WTC11 (cell line): ENCODE measurements at regions not wholly inside any gene's neighbourhood (a gene's known extent, or its start where the extent isn't known, plus 50 kb on each side); places are given as distances from the start of the nearest gene placed in this dataset.

Experiments used
- ATAC-seq: fragments of 200-7000 bp; cut with Tn5 transposase; 2 replicates; pipeline ENCODE4 v1.10.0; 2021; ENCODE audit warnings: mild to moderate bottlenecking, moderate library complexity
- CTCF ChIA-PET: fragments of 300-600 bp; sonication (Branson Sonifier 250); formaldehyde crosslinking; loops from one replicate; lab custom pipeline; 2021; ENCODE audit warnings: antibody characterized with exemption; lab: Charles Lee
- POLR2A ChIA-PET: fragments of 350-600 bp; sonication (Branson Sonifier 250); formaldehyde crosslinking; loops from one replicate; lab custom pipeline; 2021; ENCODE audit warnings: antibody characterized with exemption; lab: Charles Lee
- DNase-seq: peaks from one replicate; pipeline ENCODE4 v3.0.0; 2021; ENCODE audit warnings: low spot score
- H3K27ac Mint-ChIP-seq: 2 replicates; pipeline ENCODE4 v1.8.0; 2021; ENCODE audit warnings: mixed read lengths
- H3K27me3 Mint-ChIP-seq: 2 replicates; pipeline ENCODE4 v1.8.0; 2021; ENCODE audit warnings: low read depth, mild to moderate bottlenecking, moderate library complexity, mixed read lengths
- H3K36me3 Mint-ChIP-seq: 2 replicates; pipeline ENCODE4 v1.8.0; 2021; ENCODE audit warnings: mixed read lengths
- H3K4me1 Mint-ChIP-seq: 2 replicates; pipeline ENCODE4 v1.8.0; 2022; ENCODE audit warnings: mixed read lengths
- H3K4me3 Mint-ChIP-seq: 2 replicates; pipeline ENCODE4 v1.8.0; 2021; ENCODE audit warnings: mild to moderate bottlenecking, moderate library complexity, mixed read lengths
- H3K9me3 Mint-ChIP-seq: 2 replicates; pipeline ENCODE4 v1.8.0; 2021; ENCODE audit warnings: mixed read lengths
- ARID4B ChIP-seq: sonication (generic); formaldehyde crosslinking; IDR thresholded peaks from 2 replicates; pipeline ENCODE4 v1.8.0; 2023; ENCODE audit warnings: missing genetic modification reagents, mild to moderate bottlenecking, borderline replicate concordance
- ATF1 ChIP-seq: sonication (generic); formaldehyde crosslinking; IDR thresholded peaks from 2 replicates; pipeline ENCODE4 v1.8.1; 2023; ENCODE audit warnings: mild to moderate bottlenecking, moderate library complexity, missing genetic modification reagents
- ATF6 ChIP-seq: sonication (generic); formaldehyde crosslinking; IDR thresholded peaks from 2 replicates; pipeline ENCODE4 v1.8.1; 2023; ENCODE audit warnings: mild to moderate bottlenecking, missing genetic modification reagents
- CREB1 ChIP-seq: sonication (generic); formaldehyde crosslinking; IDR thresholded peaks from 2 replicates; pipeline ENCODE4 v1.8.0; 2023; ENCODE audit warnings: mild to moderate bottlenecking, missing genetic modification reagents
- CTCF ChIP-seq: fragments of 200-600 bp; IDR thresholded peaks from 2 replicates; pipeline ENCODE4 v1.8.0; 2022; ENCODE audit warnings: antibody characterized with exemption
- FOXK1 ChIP-seq: sonication (generic); formaldehyde crosslinking; IDR thresholded peaks from 2 replicates; pipeline ENCODE4 v1.8.0; 2022; ENCODE audit warnings: mild to moderate bottlenecking, moderate library complexity, missing genetic modification reagents
- FOXP4 ChIP-seq: sonication (generic); formaldehyde crosslinking; IDR thresholded peaks from 2 replicates; pipeline ENCODE4 v1.8.0; 2022; ENCODE audit warnings: mild to moderate bottlenecking, missing genetic modification reagents
- HMGA2 ChIP-seq: fragments of 250-450 bp; sonication (Bioruptor Pico); IDR thresholded peaks from 2 replicates; pipeline ENCODE4 v1.4.0; 2021; ENCODE audit warnings: mild to moderate bottlenecking, moderate library complexity
- MLX ChIP-seq: sonication (generic); formaldehyde crosslinking; IDR thresholded peaks from 2 replicates; pipeline ENCODE4 v1.8.1; 2023; ENCODE audit warnings: mild to moderate bottlenecking, missing genetic modification reagents, moderate library complexity
- NR1H2 ChIP-seq: sonication (generic); formaldehyde crosslinking; IDR thresholded peaks from 2 replicates; pipeline ENCODE4 v1.9.0; 2021; ENCODE audit warnings: mild to moderate bottlenecking, moderate library complexity, missing genetic modification reagents
- OVOL2 ChIP-seq: fragments of 250-450 bp; sonication (Bioruptor Pico); IDR thresholded peaks from 2 replicates; pipeline ENCODE4 v1.9.0; 2021; ENCODE audit warnings: mild to moderate bottlenecking, borderline replicate concordance
- PRRX2 ChIP-seq: fragments of 250-450 bp; sonication (Bioruptor Pico); IDR thresholded peaks from 2 replicates; pipeline ENCODE4 v1.8.0; 2021; ENCODE audit warnings: mild to moderate bottlenecking
- SOX15 ChIP-seq: fragments of 250-450 bp; sonication (Bioruptor Pico); IDR thresholded peaks from 2 replicates; pipeline ENCODE4 v1.9.0; 2021; ENCODE audit warnings: mild to moderate bottlenecking
- TEAD1 ChIP-seq: sonication (generic); formaldehyde crosslinking; IDR thresholded peaks from 2 replicates; pipeline ENCODE4 v1.8.0; 2022; ENCODE audit warnings: mild to moderate bottlenecking, missing genetic modification reagents
- TP53 ChIP-seq: sonication (generic); formaldehyde crosslinking; IDR thresholded peaks from 2 replicates; pipeline ENCODE4 v1.8.1; 2023; ENCODE audit warnings: mild to moderate bottlenecking, missing genetic modification reagents
- ZNF396 ChIP-seq: fragments of 250-450 bp; sonication (Bioruptor Pico); IDR thresholded peaks from 2 replicates; pipeline ENCODE4 v1.8.0; 2021; ENCODE audit warnings: mild to moderate bottlenecking, moderate library complexity, borderline replicate concordance
- ZSCAN18 ChIP-seq: fragments of 250-450 bp; sonication (Bioruptor Pico); IDR thresholded peaks from 2 replicates; pipeline ENCODE4 v2.1.2; 2022; ENCODE audit warnings: mild to moderate bottlenecking, moderate library complexity

- ChIA-PET POLR2A (no interaction called here), CTCF (interaction anchor here (0.6 kb wide), 1 partner anchor 236 kb away, joined by 3 read pairs; no protein-coding TSS in a partner anchor)
- H3K27me3 Mint-ChIP-seq, result no peaks in the 10 kb centered on the region
- no peak overlapping the region for H3K4me3 Mint-ChIP-seq
- DNase-seq, result no peak
- no peaks in the 10 kb centered on the region for H3K9me3 Mint-ChIP-seq
- no peak for ATAC-seq
- no peaks in the 10 kb centered on the region for H3K36me3 Mint-ChIP-seq
- TF ChIP-seq HMGA2 (CRISPR knock-in tag) (no peak), ATF6 (CRISPR knock-in tag) (no peak), TEAD1 (CRISPR knock-in tag) (no peak), MLX (no peak)
- H3K4me1 Mint-ChIP-seq, result peaks cover 8% of the 10 kb centered on the region
- H3K27ac Mint-ChIP-seq, result no peak overlapping the region
Observed at GRCh38 chr12:102757882-102758226, 159.2 kb downstream of the PAH start.

- POLR2A ChIA-PET, result no interaction called here
- Mint-ChIP-seq H3K4me1 (peaks cover 8% of the 10 kb centered on the region), H3K27me3 (no peaks in the 10 kb centered on the region), H3K27ac (no peak overlapping the region), H3K4me3 (no peak overlapping the region), H3K36me3 (no peaks in the 10 kb centered on the region), H3K9me3 (no peaks in the 10 kb centered on the region)
- CTCF ChIA-PET, result interaction anchor here (0.6 kb wide), 1 partner anchor 235 kb away, joined by 3 read pairs; no protein-coding TSS in a partner anchor
- no peak for DNase-seq
- no peak for ATAC-seq
- TF ChIP-seq ZSCAN18 (no peak), PRRX2 (no peak), CTCF (no peak), OVOL2 (CRISPR knock-in tag) (no peak), TP53 (CRISPR knock-in tag) (no peak), ATF6 (CRISPR knock-in tag) (no peak), CREB1 (no peak), ARID4B (CRISPR knock-in tag) (no peak), FOXP4 (CRISPR knock-in tag) (no peak), ATF1 (CRISPR knock-in tag) (no peak), NR1H2 (no peak), FOXK1 (CRISPR knock-in tag) (no peak), ZNF396 (CRISPR knock-in tag) (no peak), SOX15 (no peak), MLX (no peak)
Observed at GRCh38 chr12:102757154-102757881, 159.7 kb downstream of the PAH start.
